ENCODE measurements at regions not wholly inside any gene's neighbourhood (a gene's known extent, or its start where the extent isn't known, plus 50 kb on each side); places are given as distances from the start of the nearest gene placed in this dataset.

DNA sequence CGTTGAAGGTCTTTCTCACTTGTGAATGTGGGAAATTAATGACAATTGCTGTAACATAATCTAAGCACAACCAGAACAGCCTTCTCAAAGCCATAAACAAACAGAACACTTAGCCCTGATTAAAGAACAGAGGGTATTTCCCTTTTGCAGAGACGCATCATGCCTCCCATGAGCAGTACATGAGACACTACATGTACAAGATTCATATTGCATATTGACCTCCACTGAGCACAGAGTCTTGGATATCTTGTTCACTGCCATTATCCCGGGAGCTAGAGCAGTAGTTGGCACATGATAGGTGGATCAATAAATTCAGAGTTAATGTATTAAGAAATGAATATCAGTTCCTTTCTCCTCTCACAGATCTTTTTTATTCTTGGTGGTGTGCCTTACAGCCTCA is 1194.3 kb upstream of the TENM4 start:
- TF ChIP-seq, protein P1, sequence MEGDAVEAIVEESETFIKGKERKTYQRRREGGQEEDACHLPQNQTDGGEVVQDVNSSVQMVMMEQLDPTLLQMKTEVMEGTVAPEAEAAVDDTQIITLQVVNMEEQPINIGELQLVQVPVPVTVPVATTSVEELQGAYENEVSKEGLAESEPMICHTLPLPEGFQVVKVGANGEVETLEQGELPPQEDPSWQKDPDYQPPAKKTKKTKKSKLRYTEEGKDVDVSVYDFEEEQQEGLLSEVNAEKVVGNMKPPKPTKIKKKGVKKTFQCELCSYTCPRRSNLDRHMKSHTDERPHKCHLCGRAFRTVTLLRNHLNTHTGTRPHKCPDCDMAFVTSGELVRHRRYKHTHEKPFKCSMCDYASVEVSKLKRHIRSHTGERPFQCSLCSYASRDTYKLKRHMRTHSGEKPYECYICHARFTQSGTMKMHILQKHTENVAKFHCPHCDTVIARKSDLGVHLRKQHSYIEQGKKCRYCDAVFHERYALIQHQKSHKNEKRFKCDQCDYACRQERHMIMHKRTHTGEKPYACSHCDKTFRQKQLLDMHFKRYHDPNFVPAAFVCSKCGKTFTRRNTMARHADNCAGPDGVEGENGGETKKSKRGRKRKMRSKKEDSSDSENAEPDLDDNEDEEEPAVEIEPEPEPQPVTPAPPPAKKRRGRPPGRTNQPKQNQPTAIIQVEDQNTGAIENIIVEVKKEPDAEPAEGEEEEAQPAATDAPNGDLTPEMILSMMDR (IDR thresholded peaks at IDR 0.05; ENCODE audit: insufficient read depth, low read length): no peak
- TF ChIP-seq POLR2AphosphoS5 (IDR thresholded peaks at IDR 0.05; ENCODE audit: low read depth) (no peak), SPI1 (IDR thresholded peaks at IDR 0.05; ENCODE audit: borderline replicate concordance, low read depth) (no peak), GABPA (IDR thresholded peaks at IDR 0.05; ENCODE audit: low read depth) (no peak)
- TF ChIP-seq, protein P2, sequence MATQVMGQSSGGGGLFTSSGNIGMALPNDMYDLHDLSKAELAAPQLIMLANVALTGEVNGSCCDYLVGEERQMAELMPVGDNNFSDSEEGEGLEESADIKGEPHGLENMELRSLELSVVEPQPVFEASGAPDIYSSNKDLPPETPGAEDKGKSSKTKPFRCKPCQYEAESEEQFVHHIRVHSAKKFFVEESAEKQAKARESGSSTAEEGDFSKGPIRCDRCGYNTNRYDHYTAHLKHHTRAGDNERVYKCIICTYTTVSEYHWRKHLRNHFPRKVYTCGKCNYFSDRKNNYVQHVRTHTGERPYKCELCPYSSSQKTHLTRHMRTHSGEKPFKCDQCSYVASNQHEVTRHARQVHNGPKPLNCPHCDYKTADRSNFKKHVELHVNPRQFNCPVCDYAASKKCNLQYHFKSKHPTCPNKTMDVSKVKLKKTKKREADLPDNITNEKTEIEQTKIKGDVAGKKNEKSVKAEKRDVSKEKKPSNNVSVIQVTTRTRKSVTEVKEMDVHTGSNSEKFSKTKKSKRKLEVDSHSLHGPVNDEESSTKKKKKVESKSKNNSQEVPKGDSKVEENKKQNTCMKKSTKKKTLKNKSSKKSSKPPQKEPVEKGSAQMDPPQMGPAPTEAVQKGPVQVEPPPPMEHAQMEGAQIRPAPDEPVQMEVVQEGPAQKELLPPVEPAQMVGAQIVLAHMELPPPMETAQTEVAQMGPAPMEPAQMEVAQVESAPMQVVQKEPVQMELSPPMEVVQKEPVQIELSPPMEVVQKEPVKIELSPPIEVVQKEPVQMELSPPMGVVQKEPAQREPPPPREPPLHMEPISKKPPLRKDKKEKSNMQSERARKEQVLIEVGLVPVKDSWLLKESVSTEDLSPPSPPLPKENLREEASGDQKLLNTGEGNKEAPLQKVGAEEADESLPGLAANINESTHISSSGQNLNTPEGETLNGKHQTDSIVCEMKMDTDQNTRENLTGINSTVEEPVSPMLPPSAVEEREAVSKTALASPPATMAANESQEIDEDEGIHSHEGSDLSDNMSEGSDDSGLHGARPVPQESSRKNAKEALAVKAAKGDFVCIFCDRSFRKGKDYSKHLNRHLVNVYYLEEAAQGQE (IDR thresholded peaks at IDR 0.05; ENCODE audit: insufficient replicate concordance, low read depth): no peak

All from HL-60 (cell line).